Psoas muscle (tissue), 7 donors: ENCODE measurements at regions not wholly inside any gene's neighbourhood (a gene's known extent, or its start where the extent isn't known, plus 50 kb on each side); places are given as distances from the start of the nearest gene placed in this dataset.

Source experiments
- ATAC-seq, 4 donors: fragments of 200-7000 bp; cut with Tn5 transposase; one replicate each; pipeline ENCODE4 v1.9.1; 2020; ENCODE audit warnings: moderate library complexity in 3 of 4, mild to moderate bottlenecking in 2 of 4
- DNase-seq, 2 donors: peaks; one replicate each; pipeline ENCODE4 v3.0.0-alpha.2; 2020
- H3K27ac ChIP-seq: fragments of 200-600 bp; one replicate; pipeline ENCODE4 v1.8.0; 2022
- H3K27me3 ChIP-seq, 3 donors: fragments of 200-600 bp in 1 of 3; one replicate each; pipeline versions ENCODE4 v1.6.1 to v1.8.0; 2013 to 2022; ENCODE audit warnings: low read length in 2 of 3, mild to moderate bottlenecking in 2 of 3, moderate library complexity in 1 of 3; ENCODE audit not compliant: insufficient read depth in 3 of 3
- H3K36me3 ChIP-seq, 2 donors: fragments of 200-600 bp in 1 of 2; one replicate each; pipeline versions ENCODE4 v1.6.1 to v1.8.0; 2013 to 2022; ENCODE audit warnings: low read depth in 1 of 2, mild to moderate bottlenecking in 1 of 2, moderate library complexity in 1 of 2; ENCODE audit not compliant: insufficient read depth in 1 of 2
- H3K4me1 ChIP-seq: fragments of 200-600 bp; one replicate; pipeline ENCODE4 v1.8.0; 2022
- H3K4me3 ChIP-seq: fragments of 200-600 bp; one replicate; pipeline ENCODE4 v1.8.0; 2022; ENCODE audit warnings: mild to moderate bottlenecking
- H3K9me3 ChIP-seq: fragments of 200-600 bp; one replicate; pipeline ENCODE4 v1.8.0; 2022
- WGBS, 3 donors: extraction: QIAGEN DNeasy Blood & Tissue Kit; methylation state at CpG; one replicate each; pipeline versions ENCODE4 v1.1.6 to v1.1.7; 2013; 5-methylcytosine and 5-hydroxymethylcytosine counted together
- intact Hi-C, 2 donors: fragments of 100-400 bp; cut with DNase I; formaldehyde crosslinking; loops; one replicate each; pipeline versions ENCODE4 v1.11.0 to v1.14.2; 2022
- TF ChIP-seq, protein P1 (sequence below): fragments of 200-600 bp; IDR thresholded peaks from one replicate; pipeline ENCODE4 v1.8.0; 2022; ENCODE audit warnings: antibody characterized with exemption
- donor health status: healthy with polysubstance abuse.
- donor health status: DM: no; HTN: no; CAD: no; lungs with moderate emphysema.
- donor health status: Bipolar disorder and iron deficiency.
- donor health status: healthy.
- donor health status: DM: yes; HTN: yes; CAD: no.
- donor health status: DM: no; HTN: no; CAD: no.
- donor health status: DM: yes; HTN: yes; CAD: no.

DNA sequence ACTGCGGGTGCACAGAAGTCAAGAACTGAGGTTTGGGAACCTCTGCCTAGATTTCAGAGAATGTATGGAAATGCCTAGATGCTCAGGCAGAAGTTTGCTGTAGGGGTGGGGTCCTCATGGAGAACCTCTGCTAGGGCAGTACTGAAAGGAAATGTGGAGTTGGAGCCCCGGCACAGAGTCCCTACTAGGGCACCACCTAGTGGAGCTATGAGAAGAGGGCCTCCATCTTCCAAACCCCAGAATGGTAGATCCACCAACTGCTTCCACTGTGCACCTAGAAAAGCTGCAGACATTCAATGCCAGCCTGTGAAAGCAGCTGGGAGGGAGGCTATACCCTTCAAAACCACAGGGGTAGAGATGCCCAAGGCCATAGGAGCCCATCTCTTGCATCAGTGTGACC lies 1336.0 kb upstream of the CELF2 start:
- intact Hi-C loops: no loop called here
- TF ChIP-seq, protein P1, sequence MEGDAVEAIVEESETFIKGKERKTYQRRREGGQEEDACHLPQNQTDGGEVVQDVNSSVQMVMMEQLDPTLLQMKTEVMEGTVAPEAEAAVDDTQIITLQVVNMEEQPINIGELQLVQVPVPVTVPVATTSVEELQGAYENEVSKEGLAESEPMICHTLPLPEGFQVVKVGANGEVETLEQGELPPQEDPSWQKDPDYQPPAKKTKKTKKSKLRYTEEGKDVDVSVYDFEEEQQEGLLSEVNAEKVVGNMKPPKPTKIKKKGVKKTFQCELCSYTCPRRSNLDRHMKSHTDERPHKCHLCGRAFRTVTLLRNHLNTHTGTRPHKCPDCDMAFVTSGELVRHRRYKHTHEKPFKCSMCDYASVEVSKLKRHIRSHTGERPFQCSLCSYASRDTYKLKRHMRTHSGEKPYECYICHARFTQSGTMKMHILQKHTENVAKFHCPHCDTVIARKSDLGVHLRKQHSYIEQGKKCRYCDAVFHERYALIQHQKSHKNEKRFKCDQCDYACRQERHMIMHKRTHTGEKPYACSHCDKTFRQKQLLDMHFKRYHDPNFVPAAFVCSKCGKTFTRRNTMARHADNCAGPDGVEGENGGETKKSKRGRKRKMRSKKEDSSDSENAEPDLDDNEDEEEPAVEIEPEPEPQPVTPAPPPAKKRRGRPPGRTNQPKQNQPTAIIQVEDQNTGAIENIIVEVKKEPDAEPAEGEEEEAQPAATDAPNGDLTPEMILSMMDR: no peak
- ATAC-seq: no peak
- no peaks in the 10 kb centered on the region for H3K36me3 ChIP-seq
- H3K9me3 ChIP-seq: no peaks in the 10 kb centered on the region
- H3K27me3 ChIP-seq: no peaks in the 10 kb centered on the region
- no peak for DNase-seq
- H3K4me3 ChIP-seq: no peak overlapping the region
- 84 to 90% (median 88%) methylated on average over 2 of the region's 2 CpGs for WGBS, 3 donors
- no peak overlapping the region for H3K27ac ChIP-seq
- no peaks in the 10 kb centered on the region for H3K4me1 ChIP-seq

DNA sequence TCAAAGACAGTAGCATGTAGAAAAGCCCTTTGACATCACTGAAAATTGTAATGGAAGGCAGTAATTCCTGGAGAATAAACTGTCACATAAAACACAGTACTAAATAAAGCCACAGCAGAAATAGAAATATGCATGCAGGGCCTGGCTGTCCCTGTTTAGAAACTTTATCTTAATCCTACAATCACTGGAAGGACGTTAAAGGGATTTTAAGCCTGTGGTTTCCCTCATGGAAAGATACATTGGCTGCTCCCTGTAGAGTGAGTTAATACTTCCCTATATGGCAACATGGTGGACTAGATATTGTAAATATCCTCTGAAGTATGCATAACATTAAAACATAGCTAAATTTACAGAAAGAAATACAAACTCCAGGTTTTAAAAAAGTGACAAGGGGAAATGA lies 1334.9 kb upstream of the CELF2 start:
- intact Hi-C loops: no loop called here
- 15 to 19% (median 17%) methylated on average over 1 of the region's 1 CpG for WGBS, 3 donors

DNA sequence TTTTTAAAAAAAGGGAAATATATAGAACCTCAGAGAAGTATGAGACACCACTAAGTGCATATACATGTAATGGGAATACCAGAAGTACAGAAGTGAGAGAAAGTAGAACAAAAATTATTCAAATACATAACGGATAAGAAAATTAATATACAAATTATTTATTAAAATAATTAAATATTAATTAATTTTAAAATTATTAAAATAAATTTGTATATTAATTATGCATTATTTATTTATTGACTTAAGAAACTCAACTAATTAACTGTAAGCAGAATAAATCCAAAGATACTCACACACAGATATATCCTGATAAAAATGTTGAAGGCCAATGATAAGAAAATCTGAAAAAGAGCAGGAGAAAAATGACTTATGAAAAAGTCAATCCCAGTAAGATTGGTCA lies 1333.5 kb upstream of the CELF2 start:
- intact Hi-C loops: no loop called here
- Histone ChIP-seq H3K27me3 (no peaks in the 10 kb centered on the region), H3K27ac (no peak overlapping the region), H3K4me3 (no peak overlapping the region), H3K4me1 (no peaks in the 10 kb centered on the region), H3K9me3 (no peaks in the 10 kb centered on the region), H3K36me3 (no peaks in the 10 kb centered on the region)
- ATAC-seq (no peak), DNase-seq (no peak)
- TF ChIP-seq, protein P1: no peak
- 83 to 92% (median 91%) methylated on average over 1 of the region's 1 CpG for WGBS, 3 donors

More for the DNA sequence above, 1334.9 kb upstream of the CELF2 start:
- H3K4me3 ChIP-seq: no peak overlapping the region
- no peak overlapping the region for H3K27ac ChIP-seq
- TF ChIP-seq, protein P1: no peak
- H3K9me3 ChIP-seq: no peaks in the 10 kb centered on the region
- DNase-seq (no peak), ATAC-seq (no peak)
- no peaks in the 10 kb centered on the region for H3K27me3 ChIP-seq
- H3K36me3 ChIP-seq: no peaks in the 10 kb centered on the region
- H3K4me1 ChIP-seq: no peaks in the 10 kb centered on the region

DNA sequence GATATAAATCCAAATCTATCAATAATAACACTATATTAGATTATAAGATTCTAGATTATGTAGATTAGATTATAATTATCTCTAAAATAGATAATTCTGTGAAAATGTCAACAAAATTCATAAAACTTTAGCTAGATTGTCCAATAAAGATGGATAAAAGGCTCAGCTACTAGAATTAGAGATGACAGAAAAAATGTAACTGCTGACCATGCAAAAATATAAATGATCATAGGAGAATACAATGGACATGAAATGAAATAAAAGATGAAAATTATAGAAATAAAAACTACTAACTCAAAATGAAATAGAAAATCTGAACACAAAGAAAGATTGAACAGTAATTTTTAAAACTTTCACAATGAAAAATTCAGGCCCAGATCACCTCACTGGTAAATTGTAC lies 1332.1 kb upstream of the CELF2 start:
- H3K27ac ChIP-seq: no peak overlapping the region
- ATAC-seq: no peak
- TF ChIP-seq, protein P1: no peak

DNA sequence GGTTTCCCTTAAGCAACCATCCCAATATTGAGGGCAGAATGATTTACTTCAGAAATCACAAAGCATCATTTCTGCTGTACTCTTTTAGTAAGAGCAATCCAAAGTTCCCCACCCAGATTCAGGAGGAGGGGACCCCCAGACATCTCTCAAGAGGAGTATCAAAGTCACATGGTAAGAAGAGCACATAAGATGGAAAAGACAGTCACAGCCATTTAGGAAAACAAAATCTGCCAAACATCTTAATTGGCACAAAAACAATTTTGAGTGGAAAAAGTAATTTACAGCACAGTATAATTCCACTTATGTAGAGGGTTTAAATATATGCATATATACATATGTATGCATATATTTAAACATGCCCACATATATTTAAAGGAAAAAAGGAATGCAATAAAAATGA lies 1329.0 kb upstream of the CELF2 start:
- Histone ChIP-seq H3K27ac (no peak overlapping the region), H3K4me3 (no peak overlapping the region), H3K27me3 (no peaks in the 10 kb centered on the region), H3K36me3 (no peaks in the 10 kb centered on the region), H3K9me3 (no peaks in the 10 kb centered on the region), H3K4me1 (no peaks in the 10 kb centered on the region)
- TF ChIP-seq, protein P1: no peak
- ATAC-seq (no peak), DNase-seq (no peak)
- intact Hi-C loops: no loop called here

More for the DNA sequence above, 1332.1 kb upstream of the CELF2 start:
- no peak overlapping the region for H3K4me3 ChIP-seq
- intact Hi-C loops: no loop called here
- H3K9me3 ChIP-seq: no peaks in the 10 kb centered on the region
- no peaks in the 10 kb centered on the region for H3K4me1 ChIP-seq
- H3K27me3 ChIP-seq: no peaks in the 10 kb centered on the region
- H3K36me3 ChIP-seq: no peaks in the 10 kb centered on the region
- DNase-seq: no peak
